ENCODE measurements at regions not wholly inside any gene's neighbourhood (a gene's known extent, or its start where the extent isn't known, plus 50 kb on each side); places are given as distances from the start of the nearest gene placed in this dataset.
A peak's percentile ranks its signal among the peaks of the same experiment; 100 is the strongest.
"Not testable (repeated sequence)": the region's sequence is repeated elsewhere in the genome, so short reads cannot be mapped to it uniquely, and the experiment has no call there.

GRCh38 chr12:116664085-116664484 is 73.8 kb downstream of the SPRING1 start:
- Mint-ChIP-seq H3K4me3 (no peak overlapping the region), H3K36me3 (no peaks in the 10 kb centered on the region), H3K27me3 (peaks cover 19% of the 10 kb centered on the region in 2 donors), H3K9me3 (no peaks in the 10 kb centered on the region), H3K4me1 (ENCODE audit: low read depth in 2 of 2) (no peaks in the 10 kb centered on the region), H3K27ac (no peak overlapping the region)
- DNase-seq (ENCODE audit: low spot score) (no peak), ATAC-seq (no peak)

GRCh38 chr12:116662612-116663144 is 75.2 kb downstream of the SPRING1 start:
- Mint-ChIP-seq H3K9me3 (no peaks in the 10 kb centered on the region), H3K36me3 (no peaks in the 10 kb centered on the region), H3K4me3 (no peak overlapping the region), H3K27me3 (peaks cover 22 to 25% of the 10 kb centered on the region in 2 donors), H3K4me1 (ENCODE audit: low read depth in 2 of 2) (no peaks in the 10 kb centered on the region), H3K27ac (no peak overlapping the region)
- ATAC-seq (peak in 1 of 2 donors; percentile 45), DNase-seq (ENCODE audit: low spot score) (no peak)

- peaks cover 30 to 34% of the 10 kb centered on the region in 2 donors for H3K27me3 Mint-ChIP-seq
- no peaks in the 10 kb centered on the region for H3K36me3 Mint-ChIP-seq
- ATAC-seq (no peak), DNase-seq (ENCODE audit: low spot score) (no peak)
- no peak overlapping the region for H3K27ac Mint-ChIP-seq
- H3K9me3 Mint-ChIP-seq: no peaks in the 10 kb centered on the region
- H3K4me1 Mint-ChIP-seq (ENCODE audit: low read depth in 2 of 2): no peaks in the 10 kb centered on the region
- H3K4me3 Mint-ChIP-seq: no peak overlapping the region
Measured at GRCh38 chr12:116661341-116661740, 76.5 kb downstream of the SPRING1 start.

GRCh38 chr12:116660740-116661139 is 77.1 kb downstream of the SPRING1 start:
- not testable (repeated sequence) for ATAC-seq

GRCh38 chr12:116659771-116660481 is 77.9 kb downstream of the SPRING1 start:
- H3K4me3 Mint-ChIP-seq: no peak overlapping the region
- H3K36me3 Mint-ChIP-seq: no peaks in the 10 kb centered on the region
- DNase-seq (ENCODE audit: low spot score) (no peak), ATAC-seq (no peak)
- H3K27me3 Mint-ChIP-seq: peaks cover 22 to 23% of the 10 kb centered on the region in 2 donors
- H3K4me1 Mint-ChIP-seq (ENCODE audit: low read depth in 2 of 2): no peaks in the 10 kb centered on the region
- no peaks in the 10 kb centered on the region for H3K9me3 Mint-ChIP-seq
- no peak overlapping the region for H3K27ac Mint-ChIP-seq

More at GRCh38 chr12:116660740-116661139, 77.1 kb downstream of the SPRING1 start:
- not testable (repeated sequence) for H3K36me3 Mint-ChIP-seq; DNase-seq (ENCODE audit: low spot score); H3K4me3 Mint-ChIP-seq; H3K27ac Mint-ChIP-seq; H3K4me1 Mint-ChIP-seq (ENCODE audit: low read depth in 2 of 2); H3K9me3 Mint-ChIP-seq
- H3K27me3 Mint-ChIP-seq: peaks cover 30 to 32% of the 10 kb centered on the region in 2 donors

GRCh38 chr12:116657921-116658495 is 79.9 kb downstream of the SPRING1 start:
- H3K27me3 Mint-ChIP-seq: peaks cover 22 to 34% of the 10 kb centered on the region in 2 donors
- no peak overlapping the region for H3K27ac Mint-ChIP-seq
- DNase-seq (ENCODE audit: low spot score) (no peak), ATAC-seq (no peak)
- no peaks in the 10 kb centered on the region for H3K36me3 Mint-ChIP-seq
- no peak overlapping the region for H3K4me3 Mint-ChIP-seq
- no peaks in the 10 kb centered on the region for H3K9me3 Mint-ChIP-seq
- no peaks in the 10 kb centered on the region for H3K4me1 Mint-ChIP-seq (ENCODE audit: low read depth in 2 of 2)

GRCh38 chr12:116656306-116656705 is 81.6 kb downstream of the SPRING1 start:
- Mint-ChIP-seq H3K27ac (no peak overlapping the region), H3K9me3 (no peaks in the 10 kb centered on the region), H3K36me3 (no peaks in the 10 kb centered on the region), H3K27me3 (peaks cover 20 to 48% of the 10 kb centered on the region in 2 donors), H3K4me3 (no peak overlapping the region), H3K4me1 (ENCODE audit: low read depth in 2 of 2) (no peaks in the 10 kb centered on the region)
- ATAC-seq (no peak), DNase-seq (ENCODE audit: low spot score) (no peak)

GRCh38 chr12:116654226-116654743 is 83.6 kb downstream of the SPRING1 start:
- Mint-ChIP-seq H3K4me1 (ENCODE audit: low read depth in 2 of 2) (no peaks in the 10 kb centered on the region), H3K4me3 (no peak overlapping the region), H3K27me3 (peaks cover 24 to 59% of the 10 kb centered on the region in 2 donors), H3K36me3 (no peaks in the 10 kb centered on the region), H3K27ac (no peak overlapping the region), H3K9me3 (no peaks in the 10 kb centered on the region)
- no peak for DNase-seq (ENCODE audit: low spot score)
- no peak for ATAC-seq

- H3K36me3 Mint-ChIP-seq: no peaks in the 10 kb centered on the region
- H3K27me3 Mint-ChIP-seq: peaks cover 22 to 51% of the 10 kb centered on the region in 2 donors
- DNase-seq (ENCODE audit: low spot score) (no peak), ATAC-seq (no peak)
- H3K4me1 Mint-ChIP-seq (ENCODE audit: low read depth in 2 of 2): peaks cover 0 to 3% of the 10 kb centered on the region in 2 donors
- no peak overlapping the region for H3K4me3 Mint-ChIP-seq
- H3K27ac Mint-ChIP-seq: no peak overlapping the region
- no peaks in the 10 kb centered on the region for H3K9me3 Mint-ChIP-seq
Measured at GRCh38 chr12:116651089-116651488, 86.8 kb downstream of the SPRING1 start.

- Mint-ChIP-seq H3K27ac (no peak overlapping the region), H3K9me3 (no peaks in the 10 kb centered on the region), H3K36me3 (no peaks in the 10 kb centered on the region), H3K4me1 (ENCODE audit: low read depth in 2 of 2) (peaks cover 0 to 3% of the 10 kb centered on the region in 2 donors), H3K4me3 (no peak overlapping the region), H3K27me3 (peaks cover 27 to 51% of the 10 kb centered on the region in 2 donors)
- no peak for ATAC-seq
- DNase-seq (ENCODE audit: low spot score): no peak
Measured at GRCh38 chr12:116650585-116651087, 87.2 kb downstream of the SPRING1 start.

- Mint-ChIP-seq H3K4me1 (ENCODE audit: low read depth in 2 of 2) (peaks cover 0 to 3% of the 10 kb centered on the region in 2 donors), H3K36me3 (no peaks in the 10 kb centered on the region), H3K4me3 (no peak overlapping the region), H3K27me3 (peaks cover 27 to 51% of the 10 kb centered on the region in 2 donors), H3K9me3 (no peaks in the 10 kb centered on the region), H3K27ac (no peak overlapping the region)
- ATAC-seq (no peak), DNase-seq (ENCODE audit: low spot score) (no peak)
Measured at GRCh38 chr12:116650062-116650461, 87.8 kb downstream of the SPRING1 start.

- DNase-seq (ENCODE audit: low spot score) (no peak), ATAC-seq (no peak)
- Mint-ChIP-seq H3K4me1 (ENCODE audit: low read depth in 2 of 2) (peaks cover 0 to 3% of the 10 kb centered on the region in 2 donors), H3K27me3 (peaks cover 25 to 37% of the 10 kb centered on the region in 2 donors), H3K27ac (no peak overlapping the region), H3K36me3 (no peaks in the 10 kb centered on the region), H3K4me3 (no peak overlapping the region), H3K9me3 (no peaks in the 10 kb centered on the region)
Measured at GRCh38 chr12:116647813-116648212, 88.6 kb downstream of the MAP1LC3B2 start.

- Mint-ChIP-seq H3K27ac (no peak overlapping the region), H3K4me1 (ENCODE audit: low read depth in 2 of 2) (peaks cover 0 to 3% of the 10 kb centered on the region in 2 donors), H3K27me3 (peaks cover 25 to 31% of the 10 kb centered on the region in 2 donors), H3K9me3 (no peaks in the 10 kb centered on the region), H3K4me3 (no peak overlapping the region), H3K36me3 (no peaks in the 10 kb centered on the region)
- no peak for ATAC-seq
- DNase-seq (ENCODE audit: low spot score): no peak
Measured at GRCh38 chr12:116646901-116647300, 87.7 kb downstream of the MAP1LC3B2 start.

GRCh38 chr12:116644806-116645205 is 85.6 kb downstream of the MAP1LC3B2 start:
- H3K4me1 Mint-ChIP-seq (ENCODE audit: low read depth in 2 of 2): peaks cover 0 to 3% of the 10 kb centered on the region in 2 donors
- ATAC-seq (no peak), DNase-seq (ENCODE audit: low spot score) (no peak)
- no peaks in the 10 kb centered on the region for H3K36me3 Mint-ChIP-seq
- H3K4me3 Mint-ChIP-seq: no peak overlapping the region
- H3K27me3 Mint-ChIP-seq: peaks cover 14 to 22% of the 10 kb centered on the region in 2 donors
- H3K9me3 Mint-ChIP-seq: no peaks in the 10 kb centered on the region
- no peak overlapping the region for H3K27ac Mint-ChIP-seq

All from natural killer cell treated with Interleukin-12 subunit alpha and Interleukin-12 subunit beta and Interleukin-15 and Interleukin-18, amount 100 ng/mL, for 72 hours (primary cell).